ENCODE measurements at regions not wholly inside any gene's neighbourhood (a gene's known extent, or its start where the extent isn't known, plus 50 kb on each side); places are given as distances from the start of the nearest gene placed in this dataset.

- TF ChIP-seq CTCF (IDR thresholded peaks at IDR 0.05): no peak
- no peak for TF ChIP-seq POLR2AphosphoS5 (IDR thresholded peaks at IDR 0.05)
- TF ChIP-seq EP300 (IDR thresholded peaks at IDR 0.05): no peak
- TF ChIP-seq POLR2A (IDR thresholded peaks at IDR 0.05): no peak
Measured at GRCh38 chr1:83027511-83027910, 971.4 kb downstream of the TTLL7 start.
